GM18519 (cell line): ENCODE measurements at regions not wholly inside any gene's neighbourhood (a gene's known extent, or its start where the extent isn't known, plus 50 kb on each side); places are given as distances from the start of the nearest gene placed in this dataset.

Experiments used
- ATAC-seq: cut with Tn5 transposase; IDR thresholded peaks from one replicate; pipeline ENCODE4 v1.9.1; 2021; ENCODE audit warnings: mild to moderate bottlenecking, moderate library complexity; ENCODE audit not compliant: unreplicated experiment, low FRiP score

- no peak for ATAC-seq
Observed at GRCh38 chr5:56319526-56320181, 86.5 kb upstream of the ANKRD55 start.

GRCh38 chr5:56317923-56318561 is 84.9 kb upstream of the ANKRD55 start:
- no peak for ATAC-seq

- ATAC-seq: no peak
Observed at GRCh38 chr5:56316299-56316994, 83.3 kb upstream of the ANKRD55 start.

GRCh38 chr5:56314529-56314928 is 81.4 kb upstream of the ANKRD55 start:
- ATAC-seq: no peak

- no peak for ATAC-seq
Observed at GRCh38 chr5:56313596-56313995, 80.5 kb upstream of the ANKRD55 start.

GRCh38 chr5:56313004-56313531 is 79.9 kb upstream of the ANKRD55 start:
- no peak for ATAC-seq

- ATAC-seq: no peak
Observed at GRCh38 chr5:56311306-56311905, 78.3 kb upstream of the ANKRD55 start.

- ATAC-seq: no peak
Observed at GRCh38 chr5:56310711-56311204, 77.6 kb upstream of the ANKRD55 start.

GRCh38 chr5:56309262-56309826 is 76.2 kb upstream of the ANKRD55 start:
- no peak for ATAC-seq

GRCh38 chr5:56307714-56308333 is 74.7 kb upstream of the ANKRD55 start:
- ATAC-seq: no peak

GRCh38 chr5:56306433-56307150 is 73.5 kb upstream of the ANKRD55 start:
- ATAC-seq: no peak

GRCh38 chr5:56305001-56305950 is 72.1 kb upstream of the ANKRD55 start:
- no peak for ATAC-seq

- ATAC-seq: no peak
Observed at GRCh38 chr5:56303511-56303910, 70.4 kb upstream of the ANKRD55 start.

- ATAC-seq: no peak
Observed at GRCh38 chr5:56302027-56302426, 68.9 kb upstream of the ANKRD55 start.

- ATAC-seq: no peak
Observed at GRCh38 chr5:56301069-56301468, 67.9 kb upstream of the ANKRD55 start.

- ATAC-seq: no peak
Observed at GRCh38 chr5:56299212-56299611, 66.1 kb upstream of the ANKRD55 start.

- ATAC-seq: no peak
Observed at GRCh38 chr5:56298336-56299090, 65.4 kb upstream of the ANKRD55 start.

GRCh38 chr5:56297851-56298250 is 64.7 kb upstream of the ANKRD55 start:
- no peak for ATAC-seq
